ENCODE measurements at regions not wholly inside any gene's neighbourhood (a gene's known extent, or its start where the extent isn't known, plus 50 kb on each side); places are given as distances from the start of the nearest gene placed in this dataset.

DNA sequence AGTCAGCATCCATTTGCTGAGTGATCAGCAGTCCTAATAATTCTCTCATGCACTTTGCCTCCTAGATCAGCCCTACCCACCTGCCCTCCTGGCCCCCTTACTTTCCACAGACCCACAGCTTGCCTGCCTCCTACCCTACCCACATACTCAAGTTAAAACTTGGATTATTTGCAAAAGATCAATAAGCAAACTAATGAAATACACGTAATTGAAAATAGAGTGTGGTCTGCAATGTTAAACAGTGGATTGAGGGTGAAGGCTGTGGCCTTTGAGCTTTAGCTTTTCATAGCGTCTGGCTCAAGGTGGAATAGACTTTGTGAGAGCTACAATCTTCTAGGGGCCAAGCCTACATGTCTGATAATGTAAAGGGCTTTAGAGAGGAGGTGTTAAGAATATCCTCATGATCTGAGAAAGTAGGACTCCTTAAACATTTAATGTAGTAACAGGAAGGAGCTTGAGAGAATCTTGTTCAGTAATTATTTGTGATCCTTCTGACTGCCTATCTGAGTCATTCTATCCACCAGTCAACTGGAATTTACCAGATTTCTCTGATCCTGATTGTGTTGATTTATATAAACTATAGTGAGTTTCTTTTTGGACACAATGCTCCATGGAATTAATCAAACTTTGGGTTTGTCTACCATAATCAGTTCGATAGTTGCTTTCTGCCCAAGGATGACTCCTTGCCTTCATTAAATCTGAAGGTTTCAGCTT lies 310.0 kb downstream of the HRH4 start:
- DNase-seq (ENCODE audit: low spot score in 2 of 2): no peak
- FAIRE-seq: no peak

DNA sequence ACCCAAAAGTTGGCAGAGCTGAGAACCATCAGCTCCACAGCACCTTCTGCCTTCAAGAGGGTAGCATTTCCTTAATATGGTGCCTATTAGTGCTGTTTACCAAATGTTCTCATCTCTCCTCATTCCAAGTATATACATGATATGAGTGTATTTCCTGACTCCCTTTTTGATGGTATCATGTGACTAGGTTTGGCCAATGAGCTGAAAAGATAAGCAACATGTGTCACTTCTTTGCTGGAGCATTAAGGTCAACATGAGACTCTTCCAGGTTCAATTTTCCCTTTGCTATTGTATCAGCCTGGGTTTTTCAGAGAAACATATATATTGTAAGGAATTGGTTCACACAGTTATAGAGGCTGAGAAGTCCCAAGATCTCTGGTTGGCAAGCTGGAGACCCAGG lies 310.9 kb downstream of the HRH4 start:
- DNase-seq (ENCODE audit: low spot score in 2 of 2) (no peak), FAIRE-seq (no peak)

DNA sequence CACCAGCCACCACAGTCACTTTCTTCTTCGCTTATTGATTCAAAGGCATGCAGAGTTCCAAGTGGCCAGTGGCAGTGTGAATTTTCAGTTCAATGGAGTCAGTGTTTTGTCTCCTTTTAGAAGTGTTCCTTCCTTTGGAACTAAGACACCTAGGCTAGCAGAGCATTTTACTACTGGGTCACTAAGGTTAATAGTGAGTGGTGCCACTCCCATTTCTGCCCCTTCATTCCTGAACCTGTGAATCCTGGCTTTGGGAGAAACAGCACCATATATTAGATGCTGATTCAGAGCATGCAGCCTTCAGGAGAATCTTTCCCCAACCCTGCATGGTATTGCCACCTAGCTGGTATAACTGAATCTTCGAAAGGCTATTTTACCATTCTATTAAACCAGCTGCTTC lies 312.7 kb downstream of the HRH4 start:
- FAIRE-seq (no peak), DNase-seq (ENCODE audit: low spot score in 2 of 2) (no peak)

DNA sequence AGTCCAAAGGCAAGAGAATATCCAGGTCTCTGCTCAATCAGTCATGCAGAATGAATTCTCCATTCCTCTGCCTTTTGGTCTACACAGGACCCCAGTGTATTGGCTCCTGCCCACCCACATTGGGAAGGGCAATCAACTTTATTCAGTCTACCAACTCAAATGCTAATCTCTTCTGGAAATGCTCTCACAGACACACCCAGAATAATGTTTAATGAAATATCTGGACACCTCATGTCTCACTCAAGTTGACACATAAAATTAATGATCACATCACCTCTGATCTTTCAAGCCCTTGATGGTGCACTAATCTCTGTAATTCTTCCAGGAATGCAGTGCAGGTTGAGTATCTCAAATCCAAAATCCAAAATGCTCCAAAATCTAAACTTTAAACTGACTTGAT lies 315.6 kb downstream of the HRH4 start:
- no peak for FAIRE-seq
- DNase-seq (ENCODE audit: low spot score in 2 of 2): no peak

DNA sequence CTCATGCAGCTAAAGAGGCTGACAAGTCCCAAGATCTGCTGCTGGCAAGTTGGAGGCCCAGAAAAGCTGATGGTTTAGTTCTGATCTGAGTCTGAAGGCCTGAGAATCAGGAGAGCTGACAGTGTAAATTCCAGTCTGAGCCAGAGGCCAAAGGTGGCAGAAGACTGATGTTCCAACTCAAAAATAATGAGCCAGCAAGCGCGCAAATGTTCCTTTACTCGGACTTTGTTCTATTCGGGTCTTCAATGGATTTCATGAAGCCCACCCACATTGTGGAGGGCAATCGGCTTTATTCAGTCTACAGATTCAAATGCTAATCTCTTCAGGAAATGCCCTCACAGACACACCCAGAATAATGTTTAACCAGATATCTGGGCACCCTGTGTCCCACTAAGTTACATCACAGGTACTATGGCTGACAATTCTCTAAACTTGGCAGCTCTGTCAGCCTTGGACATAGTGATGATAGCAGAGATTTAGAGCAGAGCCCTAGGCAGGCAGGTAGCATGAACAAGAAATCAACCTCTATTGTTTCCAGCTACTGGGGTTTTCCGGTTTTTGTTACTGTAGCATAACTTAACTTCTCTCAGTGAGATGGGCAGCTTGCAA lies 318.5 kb downstream of the HRH4 start:
- DNase-seq (ENCODE audit: low spot score in 2 of 2) (no peak), FAIRE-seq (no peak)

DNA sequence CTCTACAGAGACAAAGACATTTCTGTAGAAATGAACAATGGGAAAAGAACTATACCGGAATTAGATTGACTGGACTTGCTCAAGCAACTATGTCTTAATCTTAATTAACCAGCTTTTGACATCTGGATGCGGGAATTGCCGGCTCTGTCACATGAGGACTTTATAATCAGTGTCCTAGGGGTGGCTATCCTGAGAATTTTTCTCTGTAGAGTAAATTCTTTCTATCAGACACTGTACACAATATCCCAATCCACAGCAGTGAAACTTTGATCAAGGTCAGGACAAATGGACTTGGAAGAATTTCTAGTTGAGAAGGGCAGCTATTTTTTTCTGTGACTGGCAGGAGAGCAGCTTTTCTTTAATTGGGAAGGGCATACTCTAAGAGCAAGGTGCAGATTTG lies 322.1 kb downstream of the HRH4 start:
- FAIRE-seq: no peak
- DNase-seq (ENCODE audit: low spot score in 2 of 2): no peak

DNA sequence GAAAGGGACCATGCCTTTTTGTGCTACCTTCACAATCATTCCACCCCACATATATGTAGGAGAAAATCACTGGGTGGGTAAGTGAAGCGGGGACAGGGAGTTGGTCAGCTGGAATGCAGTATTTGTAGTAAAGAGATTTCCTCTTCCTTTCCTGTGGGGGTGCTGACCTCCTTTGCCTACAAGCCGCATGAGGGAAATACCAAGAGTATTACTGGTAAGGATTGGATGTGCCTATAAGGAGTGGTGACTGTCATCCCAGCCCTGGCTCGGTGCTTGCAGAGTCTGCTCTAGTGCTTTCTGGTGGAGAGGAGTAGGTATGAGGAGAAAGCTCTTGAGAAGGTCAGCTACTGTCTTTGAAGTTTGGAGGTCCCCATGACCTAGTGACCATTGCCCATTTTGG lies 324.6 kb downstream of the HRH4 start:
- no peak for DNase-seq (ENCODE audit: low spot score in 2 of 2)
- FAIRE-seq: no peak

DNA sequence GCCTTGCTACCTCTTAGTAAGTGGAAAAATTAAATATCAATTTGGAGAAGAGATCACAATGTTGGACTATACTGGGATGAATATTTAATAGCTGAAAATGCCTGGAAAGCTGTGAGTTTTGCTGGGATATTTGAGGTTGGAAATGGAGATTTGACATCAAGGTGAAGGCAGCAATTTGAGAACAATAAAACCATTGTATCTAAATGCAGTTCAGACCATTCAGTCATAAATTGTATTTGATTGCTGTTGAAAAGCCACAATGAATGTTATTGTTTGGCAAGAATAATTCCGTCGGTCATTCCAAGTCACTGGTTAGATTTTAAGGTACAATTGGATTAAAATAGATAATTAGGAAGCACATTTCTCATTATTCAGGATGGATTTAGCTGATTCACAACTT lies 325.6 kb downstream of the HRH4 start:
- no peak for FAIRE-seq
- DNase-seq (ENCODE audit: low spot score in 2 of 2): no peak

DNA sequence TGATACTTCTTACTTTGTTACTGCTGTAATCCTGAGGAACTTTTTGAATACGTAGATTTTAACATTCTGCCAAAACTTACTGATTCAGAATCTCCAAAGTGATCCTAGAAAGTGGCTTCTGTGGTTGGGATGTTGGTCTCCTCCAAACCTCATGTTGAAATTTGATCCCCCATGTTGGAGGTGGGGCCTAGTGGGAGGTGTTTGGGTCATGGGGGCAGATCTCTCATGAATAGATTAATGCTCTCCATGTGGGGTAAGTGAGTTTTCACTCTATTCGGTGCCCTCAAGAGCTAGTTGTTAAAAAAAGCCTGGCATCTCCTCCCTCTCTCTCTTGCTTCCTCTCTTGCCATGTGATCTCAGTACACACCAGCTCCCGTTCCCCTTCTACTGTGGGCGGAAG lies 329.9 kb downstream of the HRH4 start:
- DNase-seq (ENCODE audit: low spot score in 2 of 2): no peak
- no peak for FAIRE-seq

DNA sequence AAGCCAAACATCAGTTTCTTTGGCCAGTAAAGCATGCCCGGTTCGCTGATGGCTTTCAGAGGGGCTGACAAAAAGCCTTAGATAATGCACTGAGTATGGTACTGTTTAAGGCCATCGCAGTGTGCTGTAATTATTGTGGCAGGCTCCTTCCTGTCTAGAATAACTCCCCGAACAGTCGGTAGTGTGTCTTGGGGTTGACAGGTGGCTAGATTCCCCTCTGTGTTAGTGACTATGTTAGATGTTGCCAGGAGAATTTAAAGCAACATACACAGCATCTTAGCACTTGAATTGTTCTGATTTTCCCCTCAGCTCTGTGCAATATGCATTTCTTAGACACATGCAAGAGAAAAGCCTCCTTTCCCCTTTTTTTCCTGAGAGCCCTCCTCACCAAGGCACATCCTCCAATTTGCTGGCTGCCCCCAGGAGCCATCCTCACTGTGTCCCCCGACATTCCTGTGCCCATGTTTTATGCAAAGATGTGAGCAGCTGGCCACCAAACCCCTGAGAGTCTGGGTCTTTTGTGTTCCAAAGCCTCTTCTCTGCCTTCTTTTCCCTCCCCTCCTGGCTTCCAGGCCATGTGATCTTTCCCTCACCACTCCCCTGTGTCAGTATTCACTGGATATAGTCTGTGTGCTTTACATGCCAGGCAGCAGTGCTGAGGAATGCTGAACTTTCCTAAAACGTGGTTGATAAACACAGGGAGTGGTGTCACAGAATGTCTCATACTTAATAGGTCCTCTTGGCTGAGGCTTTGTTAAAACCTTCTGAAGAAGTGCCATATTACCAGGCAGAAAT lies 331.5 kb downstream of the HRH4 start:
- no peak for FAIRE-seq
- no peak for DNase-seq (ENCODE audit: low spot score in 2 of 2)

DNA sequence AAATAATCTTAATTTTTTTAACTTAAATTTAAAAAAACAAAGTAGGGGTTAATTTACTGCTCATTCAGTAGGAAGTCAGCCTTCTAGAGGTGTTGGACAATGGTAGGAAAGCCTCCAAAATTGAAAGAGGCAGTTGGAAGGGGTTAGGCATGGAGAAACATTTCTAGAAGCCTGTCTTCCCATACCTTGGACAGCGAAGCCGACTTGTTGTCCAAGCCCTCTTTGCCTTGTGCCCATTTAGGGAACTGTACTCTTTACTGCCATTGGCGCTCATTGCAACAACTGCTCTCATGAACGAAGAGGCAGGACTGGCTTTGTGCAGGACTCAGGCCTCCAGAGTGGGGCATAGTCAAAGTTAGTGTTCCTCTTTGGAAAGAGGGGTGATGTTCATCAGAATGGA lies 333.3 kb downstream of the HRH4 start:
- FAIRE-seq (no peak), DNase-seq (ENCODE audit: low spot score in 2 of 2) (no peak)

DNA sequence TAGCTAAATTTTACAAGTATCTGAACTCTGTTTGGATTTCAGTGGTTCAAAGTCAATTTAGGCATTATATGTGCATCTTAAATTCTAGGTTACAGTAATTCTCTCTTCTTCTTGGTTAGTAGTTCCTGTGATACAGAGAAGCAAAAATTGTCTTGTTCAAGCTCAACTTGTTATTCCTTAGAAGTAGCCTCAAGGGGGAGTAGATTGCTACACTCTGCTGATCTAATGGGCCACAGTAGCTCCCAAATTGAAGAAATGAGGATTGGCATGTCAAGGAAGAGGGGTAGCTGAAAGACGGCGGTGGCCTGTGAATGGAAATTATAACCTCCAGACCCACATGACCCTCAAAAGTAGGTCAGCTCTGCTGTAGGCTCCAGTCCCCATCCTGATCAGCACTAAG lies 334.7 kb downstream of the HRH4 start:
- FAIRE-seq: no peak
- DNase-seq (ENCODE audit: low spot score in 2 of 2): no peak

DNA sequence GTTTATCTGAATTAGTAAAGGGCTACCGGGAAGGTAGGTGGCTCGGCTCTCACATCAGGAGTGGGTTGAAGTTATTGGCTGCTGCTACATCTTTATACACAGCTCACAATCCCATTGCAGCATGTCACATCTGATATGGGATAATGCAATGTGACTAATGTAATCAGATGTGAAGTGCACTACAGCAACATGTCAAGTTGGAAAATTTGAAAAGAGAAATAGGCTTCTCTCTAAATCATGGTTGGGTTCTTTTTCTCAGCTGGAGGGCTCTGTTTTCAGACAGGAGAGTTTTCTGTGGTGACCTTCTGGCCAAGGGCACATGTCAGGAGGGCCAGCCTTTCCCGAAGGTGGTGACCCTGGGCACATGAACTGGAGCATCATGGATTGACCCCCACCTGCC lies 337.5 kb downstream of the HRH4 start:
- DNase-seq (ENCODE audit: low spot score in 2 of 2): no peak
- FAIRE-seq: no peak

DNA sequence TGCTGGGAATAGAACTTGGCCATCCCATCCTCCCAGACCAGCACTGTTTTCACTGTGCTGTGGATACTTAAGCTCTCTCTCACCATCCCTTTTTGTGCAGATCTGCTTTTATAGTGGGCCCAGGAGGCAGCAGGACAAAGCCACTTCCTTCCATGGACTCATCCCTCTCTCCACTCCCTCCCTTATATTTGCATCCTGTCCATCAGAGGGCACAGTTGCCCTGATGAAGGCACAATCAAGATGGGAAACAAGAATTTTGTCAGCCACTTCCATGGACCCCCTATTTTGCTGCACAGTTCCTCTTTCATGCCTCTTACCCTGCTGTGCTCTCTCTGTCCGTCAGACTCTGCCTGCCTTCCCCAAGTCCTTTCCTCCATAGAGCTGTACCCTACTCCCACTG lies 338.7 kb downstream of the HRH4 start:
- DNase-seq (ENCODE audit: low spot score in 2 of 2): no peak
- FAIRE-seq: no peak

DNA sequence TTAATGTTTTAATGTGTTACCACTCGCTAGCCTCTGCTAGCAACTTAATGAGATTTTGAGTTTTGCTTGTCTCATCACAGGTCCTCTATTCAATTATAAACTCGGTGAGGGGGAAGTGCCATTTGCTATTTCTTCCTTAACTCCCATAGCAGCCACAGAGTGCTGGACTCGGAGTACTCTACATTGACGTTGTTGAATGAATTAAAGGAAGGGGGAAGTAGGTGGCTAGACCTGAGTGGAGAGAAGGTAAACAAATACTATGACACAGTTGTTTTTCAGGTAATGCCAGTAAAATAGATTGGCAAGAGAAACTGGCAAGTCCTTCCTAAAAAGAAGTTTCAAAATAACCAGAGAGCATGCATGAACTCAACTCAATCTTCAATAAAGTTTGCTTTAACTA lies 339.3 kb downstream of the HRH4 start:
- FAIRE-seq (no peak), DNase-seq (ENCODE audit: low spot score in 2 of 2) (no peak)

DNA sequence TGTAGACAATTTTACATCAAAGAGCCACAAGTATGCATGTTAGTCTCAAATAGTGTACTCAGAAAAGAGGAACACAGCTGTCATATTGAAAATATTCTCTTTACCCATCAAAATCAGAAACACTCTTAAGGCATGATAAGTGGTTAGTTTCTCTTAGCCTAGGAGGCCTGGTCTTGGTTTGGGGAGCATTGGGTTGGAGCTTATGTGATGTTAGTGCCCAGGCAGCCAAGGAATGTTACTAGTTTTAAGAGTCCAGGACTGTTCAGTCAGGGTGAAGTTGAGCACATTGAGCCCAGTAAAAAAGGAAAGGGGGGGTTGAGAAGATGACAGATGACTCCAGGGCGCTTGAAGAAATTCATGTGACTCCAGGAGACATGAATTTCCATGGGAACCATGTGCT lies 340.6 kb downstream of the HRH4 start:
- no peak for FAIRE-seq

DNA sequence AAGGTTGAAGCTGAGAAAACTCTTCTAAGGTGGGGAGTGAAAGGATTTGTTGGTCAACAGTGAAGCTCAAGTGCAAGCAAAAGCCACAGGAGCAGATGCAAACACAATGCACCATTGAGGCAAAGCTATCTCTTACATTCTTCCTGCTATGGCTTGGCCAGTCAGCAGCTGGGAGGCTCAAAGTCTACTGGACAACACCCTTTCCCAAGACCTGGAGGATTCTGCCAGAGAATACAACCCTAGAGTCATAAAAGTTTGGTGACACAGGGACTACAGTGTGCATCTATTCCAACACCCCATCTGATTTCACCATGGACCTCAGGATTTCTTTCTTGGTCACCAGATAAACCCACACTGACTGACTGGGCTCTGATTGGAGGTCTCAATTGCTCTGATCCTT lies 342.0 kb downstream of the HRH4 start:
- no peak for FAIRE-seq
- DNase-seq (ENCODE audit: low spot score in 2 of 2): no peak

More for the DNA sequence above, 340.6 kb downstream of the HRH4 start:
- DNase-seq (ENCODE audit: low spot score in 2 of 2): no peak

DNA sequence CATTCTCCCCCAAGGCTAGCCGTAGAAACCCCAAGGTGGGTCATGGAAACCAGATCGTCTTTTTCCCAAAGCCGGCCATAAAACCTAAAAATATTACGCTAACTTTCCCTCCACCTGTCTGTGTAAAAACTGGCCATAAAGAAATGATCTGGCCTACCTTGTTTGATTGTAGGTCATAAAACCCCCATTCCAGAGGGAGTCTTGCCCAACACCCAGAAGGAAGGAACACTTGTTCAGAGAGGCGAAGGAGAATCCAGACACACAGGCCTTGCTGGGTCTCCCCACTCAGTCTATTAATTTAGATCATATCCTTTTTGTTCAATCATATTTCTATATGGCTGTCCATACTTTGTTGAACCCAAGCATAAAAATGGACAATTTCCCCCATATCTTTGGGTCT lies 344.7 kb downstream of the HRH4 start:
- DNase-seq (ENCODE audit: low spot score in 2 of 2) (no peak), FAIRE-seq (no peak)

DNA sequence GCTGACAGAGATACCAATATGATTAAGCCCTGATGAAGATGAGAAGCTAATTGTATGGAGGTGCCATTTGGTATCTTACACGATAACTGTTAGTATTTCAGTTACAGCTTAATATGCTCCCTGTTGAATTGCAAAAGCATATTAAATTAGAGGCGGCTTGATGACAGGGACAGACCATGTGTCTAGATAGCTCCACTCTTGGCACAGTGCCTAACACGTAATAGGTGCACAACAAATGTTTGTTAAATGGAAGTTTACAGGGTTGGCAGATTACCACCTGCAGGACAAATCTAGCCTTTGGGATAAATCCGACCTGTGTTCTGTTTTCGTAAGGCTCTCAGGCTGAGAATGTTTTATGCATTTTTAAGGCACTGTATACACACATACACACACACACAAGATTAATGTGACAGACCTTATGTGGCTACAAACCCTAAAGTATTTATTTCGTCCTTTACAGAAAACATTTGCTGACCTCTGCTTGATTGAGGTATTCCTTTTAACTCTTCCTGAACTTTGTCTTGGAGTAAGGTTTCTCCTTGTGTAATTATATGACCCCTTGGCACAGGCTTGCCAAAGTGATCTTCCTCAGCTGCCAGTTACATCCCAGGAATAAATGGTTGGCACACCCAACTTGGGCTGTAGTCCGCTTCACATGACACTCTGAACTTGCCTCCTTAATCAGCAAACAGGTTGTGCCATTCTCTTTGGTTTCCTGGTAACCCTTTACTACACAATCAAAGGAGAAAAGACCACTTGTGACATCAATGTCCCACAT lies 348.9 kb downstream of the HRH4 start:
- no peak for DNase-seq (ENCODE audit: low spot score in 2 of 2)
- no peak for FAIRE-seq

DNA sequence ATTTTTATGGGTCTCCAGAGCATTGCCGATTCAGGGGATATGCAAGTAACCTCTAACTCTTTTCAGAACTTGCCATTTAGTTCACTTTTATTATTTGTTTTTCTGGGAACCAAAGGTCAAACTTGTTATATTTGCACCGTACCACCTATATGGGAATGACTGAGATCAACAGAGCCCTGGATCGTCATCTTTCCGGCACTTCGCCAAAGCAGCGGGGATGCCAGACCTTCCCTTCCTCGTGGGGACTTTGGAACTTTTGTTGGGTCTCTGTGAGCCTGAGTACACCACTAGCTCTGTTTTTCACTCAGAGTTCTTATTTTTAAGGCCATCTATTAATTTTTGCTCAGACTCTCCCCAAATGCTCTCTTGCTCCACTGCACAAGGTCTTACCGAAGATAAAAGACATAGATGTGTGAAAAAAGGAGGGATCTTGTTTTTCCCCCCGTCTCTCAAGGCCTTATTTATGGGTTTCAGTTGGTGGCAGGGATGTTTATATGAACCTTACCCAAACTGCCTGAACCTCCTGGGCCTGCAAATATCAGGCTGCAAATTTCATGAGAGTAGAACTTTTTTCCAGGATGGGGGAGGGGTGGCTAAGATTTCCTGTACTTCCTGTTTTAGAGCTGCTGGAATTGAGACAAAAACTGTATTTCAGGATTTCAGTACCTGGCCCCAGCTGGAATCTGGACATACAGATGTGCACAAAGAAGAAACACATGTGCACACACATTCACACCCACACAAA lies 350.3 kb downstream of the HRH4 start:
- FAIRE-seq: no peak
- no peak for DNase-seq (ENCODE audit: low spot score in 2 of 2)

Measured in frontal cortex (tissue), 3 donors.